HG03520 (cell line): ENCODE measurements at regions not wholly inside any gene's neighbourhood (a gene's known extent, or its start where the extent isn't known, plus 50 kb on each side); places are given as distances from the start of the nearest gene placed in this dataset.
"Not testable (repeated sequence)": the region's sequence is repeated elsewhere in the genome, so short reads cannot be mapped to it uniquely, and the experiment has no call there.

Source experiments
- ATAC-seq: cut with Tn5 transposase; IDR thresholded peaks from one replicate; pipeline ENCODE4 v1.9.1; 2021; ENCODE audit warnings: mild to moderate bottlenecking, moderate library complexity; ENCODE audit not compliant: unreplicated experiment

- no peak for ATAC-seq
These were observed 84.4 kb upstream of the PAX2 start for GRCh38 chr10:100660945-100661344.

GRCh38 chr10:100661520-100661919 is 83.9 kb upstream of the PAX2 start:
- no peak for ATAC-seq

GRCh38 chr10:100662067-100662466 is 83.3 kb upstream of the PAX2 start:
- no peak for ATAC-seq

- no peak for ATAC-seq
These were observed 80.8 kb upstream of the PAX2 start for GRCh38 chr10:100664316-100665149.

- ATAC-seq = not testable (repeated sequence)
These were observed 78.7 kb upstream of the PAX2 start for GRCh38 chr10:100666634-100667033.

DNA sequence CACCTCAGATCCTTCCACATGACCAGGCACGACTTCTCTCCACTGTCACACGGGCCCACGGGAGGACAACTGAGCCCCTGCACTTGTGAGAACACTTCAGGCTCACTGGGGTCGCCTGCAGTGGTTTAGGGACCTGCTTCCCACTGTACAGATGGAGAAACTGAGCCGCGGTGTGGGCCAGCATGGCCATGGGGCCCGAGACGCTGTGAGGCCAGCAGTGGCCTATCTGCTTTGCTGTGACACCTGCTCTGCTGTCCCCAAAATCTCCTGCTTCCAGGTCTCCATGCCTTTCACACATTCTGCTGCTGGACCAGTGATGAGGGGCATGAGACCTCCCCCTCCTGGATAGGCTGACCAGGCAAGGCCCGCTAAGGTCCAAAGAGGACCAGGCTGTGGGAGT is 75.8 kb upstream of the PAX2 start:
- no peak for ATAC-seq

- no peak for ATAC-seq
These were observed 75.0 kb upstream of the PAX2 start for GRCh38 chr10:100670368-100670767.

DNA sequence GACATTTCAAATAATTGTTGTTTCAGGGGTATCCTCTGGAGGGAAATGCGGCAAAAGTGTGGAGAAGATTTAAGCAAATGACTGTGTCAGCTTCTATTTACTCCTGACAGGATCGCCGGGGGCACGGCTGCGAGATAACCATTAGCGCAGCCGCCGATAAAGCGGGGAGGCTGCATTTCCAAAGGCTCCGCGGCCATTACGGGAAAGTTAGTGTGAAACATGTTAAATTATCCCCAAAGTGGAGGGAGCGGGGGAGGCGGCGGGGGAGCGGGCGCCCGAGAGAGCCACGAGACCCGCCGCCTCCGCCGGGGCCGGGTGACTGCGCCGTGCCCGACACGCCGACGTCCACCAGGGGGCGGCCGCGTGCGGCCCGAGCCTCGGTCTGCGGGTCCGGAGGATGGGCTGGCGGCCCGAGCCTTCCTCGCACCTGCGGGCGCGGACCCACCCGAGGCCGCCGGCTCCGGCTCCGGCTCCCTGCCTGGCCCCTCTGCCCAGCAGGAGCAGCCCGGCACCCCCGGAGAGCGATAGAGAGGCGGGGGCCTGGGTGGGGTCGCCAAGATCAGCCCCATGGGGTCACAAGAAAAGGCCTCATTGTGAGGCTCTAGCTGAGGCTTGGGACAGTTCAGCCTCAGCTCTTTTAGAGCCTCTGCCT is 74.4 kb upstream of the PAX2 start:
- ATAC-seq = peak; percentile 55

GRCh38 chr10:100672199-100672598 is 73.2 kb upstream of the PAX2 start:
- no peak for ATAC-seq

DNA sequence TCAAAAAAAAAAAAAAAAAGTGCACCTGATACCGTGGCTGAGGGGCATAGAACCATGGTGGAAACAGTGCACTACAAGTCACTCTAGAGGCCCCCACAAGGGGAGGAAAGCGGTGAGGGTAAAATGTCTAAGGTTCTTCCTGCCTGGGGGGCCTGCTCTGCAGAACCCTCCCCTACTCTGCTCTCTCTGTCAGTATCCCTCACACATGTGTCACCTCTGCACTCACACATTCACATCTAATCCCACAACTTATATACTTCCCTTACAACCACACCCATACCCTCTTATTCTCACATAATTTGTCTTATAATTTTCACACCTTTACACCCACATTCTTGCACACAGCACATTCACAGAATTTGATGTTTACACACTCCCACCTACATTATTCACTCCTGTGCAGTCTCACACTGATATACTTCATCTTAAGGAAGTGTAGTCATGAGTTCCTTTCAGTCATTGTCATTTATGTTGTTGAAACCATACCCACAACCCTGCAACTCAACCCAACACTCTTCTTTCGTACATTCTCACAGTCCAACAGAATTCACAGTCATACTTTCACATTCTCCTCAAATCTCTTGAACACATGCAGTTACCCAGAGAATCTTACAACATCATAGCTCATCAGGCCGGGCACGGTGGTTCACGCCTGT is 68.0 kb upstream of the PAX2 start:
- no peak for ATAC-seq

- ATAC-seq = no peak
These were observed 66.1 kb upstream of the PAX2 start for GRCh38 chr10:100679327-100679726.

DNA sequence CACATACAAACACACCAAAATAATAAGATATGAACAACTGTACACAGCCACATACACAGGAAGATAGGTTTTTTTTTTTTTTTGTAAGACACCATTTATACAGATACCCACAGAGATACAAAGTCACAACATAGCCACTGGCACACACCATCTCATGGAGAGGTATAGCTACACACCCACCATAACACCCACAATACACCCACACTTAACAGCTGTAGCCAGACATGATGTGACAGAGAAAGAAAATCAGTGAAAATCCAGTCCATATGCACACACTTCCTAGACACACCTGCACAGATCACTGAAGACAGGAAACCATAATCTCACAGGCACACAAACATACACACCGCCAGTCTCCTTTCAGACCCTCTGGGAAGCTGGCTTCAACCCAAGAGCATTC is 62.4 kb upstream of the PAX2 start:
- ATAC-seq = no peak

- no peak for ATAC-seq
These were observed 61.7 kb upstream of the PAX2 start for GRCh38 chr10:100683545-100684300.

- no peak for ATAC-seq
These were observed 60.6 kb upstream of the PAX2 start for GRCh38 chr10:100684688-100685235.

DNA sequence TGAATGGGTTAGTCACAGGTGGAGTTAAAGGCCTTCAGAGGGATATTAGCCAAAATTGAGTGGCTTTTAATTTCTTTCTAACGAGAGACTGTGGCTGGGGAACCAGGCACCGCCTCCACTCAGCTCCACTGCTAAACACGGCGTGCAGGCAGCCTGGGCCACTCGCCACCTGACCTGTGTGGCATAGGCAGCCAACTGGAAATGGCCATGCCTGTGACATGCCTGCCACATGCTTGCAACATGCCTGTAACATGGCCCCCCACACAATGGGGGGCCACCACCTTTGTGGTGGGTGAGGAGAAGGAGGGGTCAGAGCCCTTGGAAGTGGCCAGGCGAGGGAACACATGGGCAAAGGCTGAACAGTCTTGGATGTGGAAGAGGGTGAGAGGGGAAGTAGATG is 60.1 kb upstream of the PAX2 start:
- ATAC-seq = no peak

DNA sequence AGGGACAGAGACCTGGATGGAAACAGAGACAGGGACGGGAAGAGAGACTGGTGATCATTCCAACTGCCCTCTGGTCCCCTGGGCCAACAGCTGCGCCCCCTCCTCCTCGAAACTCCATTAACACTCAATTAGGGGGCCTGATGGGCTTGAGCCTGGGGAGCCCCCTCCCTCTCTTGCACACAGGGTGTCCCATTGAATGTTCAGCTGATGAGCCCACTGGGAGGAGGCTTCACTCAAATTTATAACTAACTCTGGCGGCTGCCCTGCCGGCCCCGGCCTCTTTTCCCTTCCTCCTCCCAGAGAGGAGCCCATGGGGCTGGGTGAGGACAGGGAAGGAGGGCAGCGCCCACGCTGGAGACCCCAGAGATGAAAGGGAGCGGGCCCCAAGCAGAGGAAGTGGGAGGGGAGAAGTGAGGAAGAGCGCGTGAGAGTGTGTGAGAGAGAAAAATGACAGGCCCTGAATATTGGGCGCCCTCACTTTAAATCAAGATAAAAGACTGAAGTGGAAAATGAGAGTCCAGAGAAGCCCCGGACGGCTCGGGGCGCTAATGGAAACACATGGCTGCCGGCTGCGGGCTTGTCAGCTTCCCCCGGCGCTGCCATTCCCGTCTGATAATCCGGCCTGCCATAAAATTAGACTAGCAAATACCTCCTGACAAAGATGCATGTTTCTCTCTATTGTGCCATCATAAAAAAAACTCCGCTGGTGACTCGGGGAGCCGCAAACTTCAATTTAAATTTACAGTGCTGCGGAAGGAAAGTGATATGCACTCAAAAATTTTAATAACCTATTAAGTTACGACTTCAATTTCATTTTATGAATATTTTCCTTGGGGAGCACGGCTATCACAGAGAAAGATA is 58.0 kb upstream of the PAX2 start:
- no peak for ATAC-seq

- no peak for ATAC-seq
These were observed 57.2 kb upstream of the PAX2 start for GRCh38 chr10:100688201-100688600.

- ATAC-seq = no peak
These were observed 51.6 kb upstream of the PAX2 start for GRCh38 chr10:100693821-100694220.
